Activated naive CD8-positive, alpha-beta T cell treated with anti-CD3 and anti-CD28 coated beads, Interleukin-2, amount 50 U/mL, for 24 hours (primary cell): ENCODE measurements at regions not wholly inside any gene's neighbourhood (a gene's known extent, or its start where the extent isn't known, plus 50 kb on each side); places are given as distances from the start of the nearest gene placed in this dataset.

Experiments
- ATAC-seq: fragments of 150-1000 bp; cut with Tn5 transposase; one replicate; pipeline ENCODE4 v1.10.0; 2021
- DNase-seq: peaks from one replicate; pipeline ENCODE4 v3.0.0; 2021
- H3K27ac Mint-ChIP-seq: one replicate; pipeline ENCODE4 v1.8.0; 2021; ENCODE audit warnings: mild to moderate bottlenecking, mixed read lengths
- H3K27me3 Mint-ChIP-seq: one replicate; pipeline ENCODE4 v1.8.0; 2021; ENCODE audit warnings: mixed read lengths
- H3K36me3 Mint-ChIP-seq: one replicate; pipeline ENCODE4 v1.8.0; 2021; ENCODE audit warnings: low read depth, mixed read lengths
- H3K4me1 Mint-ChIP-seq: one replicate; pipeline ENCODE4 v1.8.0; 2021; ENCODE audit warnings: mixed read lengths
- H3K4me3 Mint-ChIP-seq: one replicate; pipeline ENCODE4 v1.8.0; 2021; ENCODE audit warnings: mild to moderate bottlenecking, moderate library complexity, mixed read lengths
- H3K9me3 Mint-ChIP-seq: one replicate; pipeline ENCODE4 v1.8.0; 2021; ENCODE audit warnings: mixed read lengths

- H3K4me1 Mint-ChIP-seq = no peaks in the 10 kb centered on the region
- H3K9me3 Mint-ChIP-seq = no peaks in the 10 kb centered on the region
- no peak overlapping the region for H3K4me3 Mint-ChIP-seq
- ATAC-seq = no peak
- no peaks in the 10 kb centered on the region for H3K36me3 Mint-ChIP-seq
- H3K27ac Mint-ChIP-seq = no peak overlapping the region
- DNase-seq = no peak
- no peaks in the 10 kb centered on the region for H3K27me3 Mint-ChIP-seq
These were observed 338.2 kb upstream of the MYT1L start for GRCh38 chr2:2669316-2669715.

- H3K36me3 Mint-ChIP-seq = no peaks in the 10 kb centered on the region
- ATAC-seq (no peak), DNase-seq (no peak)
- H3K4me3 Mint-ChIP-seq = no peak overlapping the region
- H3K27me3 Mint-ChIP-seq = no peaks in the 10 kb centered on the region
- H3K4me1 Mint-ChIP-seq = no peaks in the 10 kb centered on the region
- H3K27ac Mint-ChIP-seq = no peak overlapping the region
- no peaks in the 10 kb centered on the region for H3K9me3 Mint-ChIP-seq
These were observed 337.7 kb upstream of the MYT1L start for GRCh38 chr2:2668681-2669265.

DNA sequence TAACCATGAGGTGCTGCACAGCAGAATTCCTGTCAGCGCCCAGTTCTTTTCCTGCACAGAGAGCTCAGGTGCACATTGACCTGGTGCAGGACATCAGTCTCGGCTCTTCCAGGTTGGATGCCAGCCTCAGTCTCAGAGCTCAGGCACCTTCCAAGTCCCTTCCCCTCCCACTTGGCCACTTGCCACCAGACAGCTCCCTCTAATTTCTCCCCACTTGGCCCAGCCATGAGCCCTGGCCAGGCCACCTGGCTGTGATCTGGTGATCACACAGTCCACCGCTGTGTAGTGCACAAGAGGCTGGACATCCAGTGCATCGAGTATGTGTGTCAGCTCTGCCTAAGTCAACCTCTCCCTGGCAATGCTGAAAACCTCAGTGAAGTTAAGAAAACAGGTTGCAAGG lies 336.6 kb upstream of the MYT1L start:
- Mint-ChIP-seq H3K27ac (no peak overlapping the region), H3K36me3 (no peaks in the 10 kb centered on the region), H3K9me3 (no peaks in the 10 kb centered on the region), H3K4me1 (no peaks in the 10 kb centered on the region), H3K27me3 (no peaks in the 10 kb centered on the region), H3K4me3 (no peak overlapping the region)
- no peak for ATAC-seq
- DNase-seq = no peak

GRCh38 chr2:2665834-2666133 lies 334.7 kb upstream of the MYT1L start:
- Mint-ChIP-seq H3K36me3 (no peaks in the 10 kb centered on the region), H3K4me1 (no peaks in the 10 kb centered on the region), H3K9me3 (no peaks in the 10 kb centered on the region), H3K4me3 (no peak overlapping the region), H3K27me3 (no peaks in the 10 kb centered on the region), H3K27ac (no peak overlapping the region)
- ATAC-seq = no peak
- no peak for DNase-seq

GRCh38 chr2:2664989-2665833 lies 334.1 kb upstream of the MYT1L start:
- H3K27me3 Mint-ChIP-seq = no peaks in the 10 kb centered on the region
- no peak overlapping the region for H3K4me3 Mint-ChIP-seq
- no peaks in the 10 kb centered on the region for H3K36me3 Mint-ChIP-seq
- ATAC-seq (peak; percentile 67), DNase-seq (no peak)
- H3K4me1 Mint-ChIP-seq = no peaks in the 10 kb centered on the region
- no peak overlapping the region for H3K27ac Mint-ChIP-seq
- H3K9me3 Mint-ChIP-seq = peaks cover 6% of the 10 kb centered on the region

DNA sequence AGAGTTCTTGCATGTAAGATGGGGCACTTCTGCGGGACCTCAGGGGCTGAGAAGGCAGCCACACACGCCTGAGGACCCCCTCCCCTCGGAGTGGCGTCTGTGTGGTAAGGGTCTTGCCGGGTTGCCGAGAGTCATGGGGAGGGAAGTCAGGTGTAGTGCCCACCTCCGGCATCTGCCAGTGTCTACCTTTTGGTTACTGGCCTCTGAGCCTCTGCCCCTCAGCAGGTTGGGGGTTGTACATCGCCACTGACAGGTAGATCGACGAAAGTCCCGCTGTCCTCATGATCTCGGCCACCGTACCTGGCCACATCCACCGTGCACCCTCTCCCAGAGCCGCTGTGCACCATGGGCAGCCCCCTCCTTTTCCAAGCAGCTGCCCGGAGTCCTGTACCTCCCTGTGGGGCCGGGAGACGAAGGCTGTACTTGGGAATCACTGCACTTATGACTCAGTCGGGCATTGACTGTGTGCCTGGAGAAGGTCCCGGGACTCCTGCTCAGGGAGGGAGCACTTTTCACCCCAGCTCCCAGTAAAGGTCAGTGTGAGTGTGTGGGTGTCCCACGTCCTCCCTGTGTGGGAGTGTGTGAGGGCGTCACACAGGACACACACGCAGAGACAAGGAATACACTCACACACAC lies 332.4 kb upstream of the MYT1L start:
- H3K27me3 Mint-ChIP-seq = no peaks in the 10 kb centered on the region
- H3K9me3 Mint-ChIP-seq = peaks cover 13% of the 10 kb centered on the region
- ATAC-seq (no peak), DNase-seq (no peak)
- no peaks in the 10 kb centered on the region for H3K4me1 Mint-ChIP-seq
- H3K27ac Mint-ChIP-seq = no peak overlapping the region
- no peak overlapping the region for H3K4me3 Mint-ChIP-seq
- no peaks in the 10 kb centered on the region for H3K36me3 Mint-ChIP-seq

DNA sequence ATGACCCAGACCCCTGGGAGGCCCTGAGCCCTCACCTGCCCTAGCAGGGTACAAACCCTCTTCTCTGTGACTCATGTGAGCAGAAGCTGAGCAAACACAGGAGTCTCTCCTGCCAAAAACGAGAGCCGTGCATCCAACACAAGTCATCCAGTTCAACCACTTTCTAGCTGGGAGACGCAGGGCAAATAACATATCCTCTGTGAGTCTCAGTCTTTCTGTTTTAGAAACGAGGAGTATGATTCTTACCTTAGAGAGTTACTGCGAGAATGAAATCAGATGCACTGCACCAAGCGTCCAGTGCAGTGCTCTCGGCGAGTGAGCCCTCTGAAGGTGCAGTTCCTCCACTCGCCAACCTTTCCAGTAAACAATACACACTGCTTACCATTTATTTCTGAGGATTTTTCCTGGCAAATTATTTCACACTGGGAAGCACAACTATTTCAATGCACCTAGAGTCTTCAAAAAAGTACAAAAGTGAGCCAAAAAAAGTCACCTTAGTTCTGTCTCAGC lies 331.8 kb upstream of the MYT1L start:
- Mint-ChIP-seq H3K36me3 (no peaks in the 10 kb centered on the region), H3K9me3 (peaks cover 19% of the 10 kb centered on the region), H3K4me1 (no peaks in the 10 kb centered on the region), H3K27ac (no peak overlapping the region), H3K4me3 (no peak overlapping the region), H3K27me3 (no peaks in the 10 kb centered on the region)
- DNase-seq = no peak
- ATAC-seq = no peak

DNA sequence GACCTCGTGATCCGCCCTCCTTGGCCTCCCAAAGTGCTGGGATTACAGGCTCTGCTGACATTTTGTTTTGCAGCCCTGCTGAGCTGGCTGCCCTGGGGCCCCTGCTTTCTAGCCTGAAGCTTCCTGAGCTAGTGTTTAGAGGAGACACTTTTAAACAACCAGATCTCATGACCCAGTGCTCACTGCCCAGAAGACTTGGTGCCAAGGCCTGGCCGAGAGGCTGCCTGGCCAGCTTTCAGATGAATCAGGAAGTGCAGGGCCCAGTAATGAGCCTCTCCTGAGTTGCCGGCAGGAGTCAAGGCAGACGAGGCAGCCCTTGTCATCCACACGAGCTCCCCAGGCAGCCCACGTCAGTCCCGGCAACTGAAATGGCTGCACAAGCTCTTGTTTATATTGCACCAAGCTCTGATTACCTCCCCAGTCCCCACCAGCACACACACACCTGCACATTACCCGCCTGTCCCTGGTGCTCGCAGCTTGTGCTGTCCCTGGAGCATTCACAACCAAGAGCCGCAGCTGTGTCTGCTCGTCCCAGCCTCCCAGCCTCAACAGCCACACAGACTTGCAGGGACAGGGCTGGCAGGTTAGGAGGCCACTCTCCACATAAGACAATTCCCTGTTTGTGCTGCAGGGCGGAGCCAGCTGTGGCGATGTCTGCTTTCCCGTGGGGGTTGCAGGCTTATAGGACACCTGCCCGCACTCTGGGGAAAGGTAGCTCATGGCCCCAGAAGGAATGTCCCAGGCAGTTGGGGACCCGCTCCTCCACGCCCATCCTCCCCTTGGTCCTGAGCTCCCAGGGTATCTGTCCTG lies 331.2 kb upstream of the MYT1L start:
- H3K9me3 Mint-ChIP-seq = peaks cover 19% of the 10 kb centered on the region
- H3K36me3 Mint-ChIP-seq = no peaks in the 10 kb centered on the region
- no peak overlapping the region for H3K4me3 Mint-ChIP-seq
- H3K27me3 Mint-ChIP-seq = no peaks in the 10 kb centered on the region
- ATAC-seq = no peak
- peaks cover 6% of the 10 kb centered on the region for H3K4me1 Mint-ChIP-seq
- H3K27ac Mint-ChIP-seq = no peak overlapping the region
- no peak for DNase-seq

DNA sequence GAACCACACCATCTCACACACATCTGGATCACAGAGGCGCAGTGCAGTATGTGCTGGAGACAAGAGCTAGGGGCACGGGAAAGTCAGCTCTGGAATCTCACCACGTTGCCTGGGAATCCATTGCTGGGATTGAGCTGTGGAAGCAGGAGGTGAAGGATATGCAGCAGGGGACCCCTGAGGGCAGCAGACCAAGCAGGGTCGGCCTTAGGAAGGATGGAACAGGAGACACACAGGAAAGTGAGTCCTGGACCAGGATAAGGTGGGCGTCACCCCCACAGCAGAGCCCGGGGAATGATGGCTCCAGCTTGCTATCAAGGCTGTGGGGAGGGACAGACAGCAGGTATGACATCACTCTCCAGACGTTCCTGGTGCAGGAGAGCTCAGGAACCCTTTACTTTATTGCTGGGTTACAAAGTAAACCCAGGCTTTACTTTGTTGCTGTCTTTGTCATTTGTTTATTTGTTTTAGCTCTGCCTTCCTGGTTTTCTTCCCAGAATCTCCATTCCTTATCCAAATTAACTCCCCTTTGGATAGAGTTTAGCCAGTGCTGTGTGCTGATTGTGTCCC lies 329.8 kb upstream of the MYT1L start:
- H3K4me1 Mint-ChIP-seq = peaks cover 11% of the 10 kb centered on the region
- H3K27me3 Mint-ChIP-seq = no peaks in the 10 kb centered on the region
- H3K9me3 Mint-ChIP-seq = peaks cover 19% of the 10 kb centered on the region
- no peak overlapping the region for H3K27ac Mint-ChIP-seq
- DNase-seq = no peak
- no peak overlapping the region for H3K4me3 Mint-ChIP-seq
- ATAC-seq = no peak
- H3K36me3 Mint-ChIP-seq = no peaks in the 10 kb centered on the region

GRCh38 chr2:2657121-2657962 lies 326.3 kb upstream of the MYT1L start:
- no peak overlapping the region for H3K4me3 Mint-ChIP-seq
- H3K36me3 Mint-ChIP-seq = no peaks in the 10 kb centered on the region
- peaks cover 11% of the 10 kb centered on the region for H3K4me1 Mint-ChIP-seq
- DNase-seq (no peak), ATAC-seq (no peak)
- peaks cover 4% of the 10 kb centered on the region for H3K27me3 Mint-ChIP-seq
- no peak overlapping the region for H3K27ac Mint-ChIP-seq
- H3K9me3 Mint-ChIP-seq = peaks cover 19% of the 10 kb centered on the region

DNA sequence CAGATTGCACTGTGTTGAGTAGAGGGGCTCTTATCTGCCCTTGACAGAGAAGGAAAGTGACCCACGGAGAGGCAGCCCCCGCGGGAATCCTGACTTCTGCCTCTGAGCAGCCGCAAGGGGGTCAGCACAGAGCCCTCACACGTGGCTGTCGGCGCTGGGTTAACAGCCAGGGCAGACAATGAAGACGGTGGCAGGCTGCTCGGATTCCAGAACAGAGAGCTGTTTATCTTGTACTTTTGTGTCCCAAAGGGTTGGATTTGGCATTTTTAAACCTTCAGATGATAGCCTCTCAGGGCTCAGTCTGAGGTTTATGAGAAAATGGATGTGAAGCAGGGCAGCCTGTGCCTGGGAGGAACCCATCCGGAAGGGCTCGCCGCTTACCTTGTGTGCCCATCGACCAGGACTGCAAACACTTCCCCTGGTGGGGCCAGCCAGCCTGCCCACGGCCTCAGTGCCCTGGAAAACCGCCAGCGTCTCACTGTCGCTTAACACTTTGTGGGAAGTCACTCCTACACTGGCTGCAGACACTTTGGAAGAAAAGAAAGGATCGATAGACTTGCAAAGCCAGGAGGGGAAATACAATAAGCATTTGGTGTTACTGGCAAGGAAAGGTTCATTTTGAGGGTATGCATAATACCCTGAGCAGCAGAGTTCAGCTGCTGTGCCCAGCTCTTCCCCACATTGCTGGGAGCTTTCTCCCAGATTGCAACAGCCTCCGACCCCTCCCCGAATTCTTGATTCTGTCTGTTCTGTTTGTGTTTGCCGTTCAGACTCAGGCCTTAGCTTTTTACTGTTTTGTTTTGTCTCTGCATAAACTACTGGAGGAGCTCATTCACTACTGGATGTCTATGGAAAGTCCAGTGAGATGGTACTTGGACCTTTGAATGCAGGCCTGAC lies 325.3 kb upstream of the MYT1L start:
- DNase-seq = no peak
- ATAC-seq = no peak
- Mint-ChIP-seq H3K4me1 (peaks cover 11% of the 10 kb centered on the region), H3K27ac (no peak overlapping the region), H3K4me3 (no peak overlapping the region), H3K9me3 (peaks cover 19% of the 10 kb centered on the region), H3K27me3 (peaks cover 4% of the 10 kb centered on the region), H3K36me3 (no peaks in the 10 kb centered on the region)

DNA sequence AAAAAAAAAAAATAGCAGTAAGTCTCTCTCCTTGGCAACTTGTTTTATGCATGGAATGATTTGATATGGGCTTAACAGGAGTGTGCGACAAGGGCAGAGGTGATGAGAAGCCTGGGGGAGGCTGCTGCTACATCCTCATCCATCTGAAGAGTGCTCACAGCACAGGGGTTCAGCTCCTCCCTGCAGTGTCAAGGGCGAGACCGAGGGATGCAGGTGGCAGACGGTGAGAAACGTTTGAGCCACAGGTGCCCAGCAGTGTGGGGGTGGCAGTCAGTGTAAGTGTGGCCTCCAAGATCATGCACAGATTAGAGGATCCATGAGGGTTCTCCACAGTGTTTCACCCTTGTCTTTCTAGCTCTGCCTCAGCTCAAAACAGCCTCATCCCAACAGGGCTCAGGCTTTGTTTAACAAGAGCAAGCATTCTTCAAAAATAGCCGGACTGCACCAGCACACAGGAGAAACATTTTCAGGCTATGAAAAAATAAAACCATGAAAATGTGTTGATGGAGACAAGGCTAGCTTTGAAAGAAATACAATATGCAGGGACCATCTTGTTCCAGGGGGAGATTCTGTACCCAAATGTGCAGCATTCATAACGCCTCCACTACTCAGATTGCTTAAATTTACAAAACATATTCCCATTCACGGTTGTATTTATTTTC lies 324.5 kb upstream of the MYT1L start:
- Mint-ChIP-seq H3K4me3 (no peak overlapping the region), H3K36me3 (no peaks in the 10 kb centered on the region), H3K9me3 (peaks cover 17% of the 10 kb centered on the region), H3K27me3 (peaks cover 4% of the 10 kb centered on the region), H3K4me1 (peaks cover 11% of the 10 kb centered on the region), H3K27ac (no peak overlapping the region)
- DNase-seq = no peak
- ATAC-seq = no peak
